H9 (cell line): ENCODE measurements at regions not wholly inside any gene's neighbourhood (a gene's known extent, or its start where the extent isn't known, plus 50 kb on each side); places are given as distances from the start of the nearest gene placed in this dataset.

ENCODE experiments used
- DNase-seq: peaks from one replicate; pipeline ENCODE4 v3.0.0-alpha.2; 2017
- H2AFZ ChIP-seq: one replicate; pipeline ENCODE4 v1.6.1; 2013; ENCODE audit warnings: mild to moderate bottlenecking, low read length, control low read depth, moderate library complexity
- H2AK5ac ChIP-seq: 2 replicates; pipeline ENCODE4 v1.6.1; 2013; ENCODE audit warnings: low read length, control low read depth, mixed read lengths; ENCODE audit not compliant: insufficient read length
- H2BK120ac ChIP-seq: one replicate; pipeline ENCODE4 v1.6.1; 2013; ENCODE audit warnings: low read depth, mild to moderate bottlenecking, low read length, control low read depth, inconsistent platforms; ENCODE audit not compliant: poor library complexity, severe bottlenecking
- H2BK12ac ChIP-seq: 2 replicates; pipeline ENCODE4 v1.6.1; 2013; ENCODE audit warnings: low read length, control low read depth, mixed read lengths, low read depth; ENCODE audit not compliant: insufficient read length
- H2BK15ac ChIP-seq: 2 replicates; pipeline ENCODE4 v1.6.1; 2013; ENCODE audit warnings: low read depth, low read length, control low read depth
- H2BK20ac ChIP-seq: one replicate; pipeline ENCODE4 v1.6.1; 2013; ENCODE audit warnings: low read depth, mild to moderate bottlenecking, low read length, control low read depth, inconsistent platforms; ENCODE audit not compliant: poor library complexity, severe bottlenecking
- H2BK5ac ChIP-seq: 2 replicates; pipeline ENCODE4 v1.6.1; 2013; ENCODE audit warnings: low read length, control low read depth, mixed read lengths; ENCODE audit not compliant: insufficient read length
- H3K14ac ChIP-seq: 2 replicates; pipeline ENCODE4 v1.6.1; 2013; ENCODE audit warnings: low read length, control low read depth; ENCODE audit not compliant: insufficient read depth
- H3K18ac ChIP-seq: 2 replicates; pipeline ENCODE4 v1.6.1; 2013; ENCODE audit warnings: low read depth, mild to moderate bottlenecking, mixed read lengths, low read length, control low read depth; ENCODE audit not compliant: insufficient read length
- H3K23ac ChIP-seq: 2 replicates; pipeline ENCODE4 v1.6.1; 2013; ENCODE audit warnings: low read length, control low read depth, mixed read lengths, low read depth; ENCODE audit not compliant: insufficient read length
- H3K23me2 ChIP-seq: 2 replicates; pipeline ENCODE4 v1.6.1; 2013; ENCODE audit warnings: low read depth, mild to moderate bottlenecking, mixed read lengths, low read length, control low read depth; ENCODE audit not compliant: insufficient read length, poor library complexity, severe bottlenecking
- H3K27ac ChIP-seq: 2 replicates; pipeline ENCODE4 v1.5.1; 2013; ENCODE audit warnings: low read length, control low read depth, mixed read lengths, low read depth; ENCODE audit not compliant: insufficient read length
- H3K27me3 ChIP-seq: 2 replicates; pipeline ENCODE4 v1.6.1; 2013; ENCODE audit warnings: low read length, control low read depth, inconsistent platforms; ENCODE audit not compliant: insufficient read depth
- H3K4ac ChIP-seq: 2 replicates; pipeline ENCODE4 v1.6.1; 2013; ENCODE audit warnings: low read depth, mild to moderate bottlenecking, control low read depth, inconsistent platforms, low read length, moderate library complexity
- H3K4me1 ChIP-seq: 2 replicates; pipeline ENCODE4 v1.6.1; 2013; ENCODE audit warnings: low read length, control low read depth, inconsistent platforms; ENCODE audit not compliant: insufficient read depth
- H3K4me2 ChIP-seq: 2 replicates; pipeline ENCODE4 v1.6.1; 2013; ENCODE audit warnings: low read length, control low read depth, mixed read lengths; ENCODE audit not compliant: insufficient read length, insufficient read depth
- H3K56ac ChIP-seq: 2 replicates; pipeline ENCODE4 v1.6.1; 2013; ENCODE audit warnings: low read depth, mild to moderate bottlenecking, mixed read lengths, low read length, control low read depth; ENCODE audit not compliant: insufficient read length
- H3K79me1 ChIP-seq: 2 replicates; pipeline ENCODE4 v1.6.1; 2013; ENCODE audit warnings: low read depth, mild to moderate bottlenecking, moderate library complexity, low read length, control low read depth, inconsistent platforms; ENCODE audit not compliant: insufficient read depth, poor library complexity, severe bottlenecking
- H3K79me2 ChIP-seq: 2 replicates; pipeline ENCODE4 v1.6.1; 2013; ENCODE audit warnings: low read length, control low read depth, inconsistent platforms; ENCODE audit not compliant: insufficient read depth
- H3K9ac ChIP-seq: 2 replicates; pipeline ENCODE4 v1.6.1; 2013; ENCODE audit warnings: low read length, control low read depth, mixed read lengths; ENCODE audit not compliant: insufficient read length; ENCODE audit errors: extremely low read depth
- H3K9me3 ChIP-seq: one replicate; pipeline ENCODE4 v1.6.1; 2013; ENCODE audit warnings: low read depth, low read length, inconsistent platforms; ENCODE audit not compliant: control insufficient read depth
- H3T11ph ChIP-seq: one replicate; pipeline ENCODE4 v1.6.1; 2013; ENCODE audit warnings: mild to moderate bottlenecking, low read length, control low read depth, inconsistent platforms
- H4K20me1 ChIP-seq: one replicate; pipeline ENCODE4 v1.6.1; 2013; ENCODE audit not compliant: control insufficient read depth, insufficient read length, insufficient read depth
- H4K5ac ChIP-seq: 2 replicates; pipeline ENCODE4 v1.6.1; 2013; ENCODE audit warnings: low read depth, mild to moderate bottlenecking, mixed read lengths, low read length, control low read depth; ENCODE audit not compliant: insufficient read length
- H4K8ac ChIP-seq: replicated peaks from 2 replicates; pipeline ENCODE4 v1.6.1; 2013; ENCODE audit warnings: low read length, control low read depth, mixed read lengths, low read depth; ENCODE audit not compliant: insufficient read length
- H4K91ac ChIP-seq: 2 replicates; pipeline ENCODE4 v1.6.1; 2013; ENCODE audit warnings: low read depth, mild to moderate bottlenecking, moderate library complexity, mixed read lengths, low read length, control low read depth; ENCODE audit not compliant: insufficient read length
- H3K27ac Mint-ChIP-seq, 3 experiments: 2 replicates in 2 of 3; 3 replicates in 1 of 3; pipeline ENCODE4 v1.8.0; 2020 to 2021; ENCODE audit warnings: mixed read lengths in 3 of 3, mild to moderate bottlenecking in 1 of 3, moderate library complexity in 1 of 3
- H3K27me3 Mint-ChIP-seq: 2 replicates; pipeline ENCODE4 v1.8.0; 2021; ENCODE audit warnings: low read depth, mild to moderate bottlenecking, moderate library complexity, mixed read lengths
- H3K36me3 Mint-ChIP-seq, 3 experiments: 2 replicates in 2 of 3; 3 replicates in 1 of 3; pipeline ENCODE4 v1.8.0; 2020 to 2021; ENCODE audit warnings: low read depth in 3 of 3, mixed read lengths in 3 of 3; ENCODE audit not compliant: insufficient read depth in 1 of 3
- H3K4me1 Mint-ChIP-seq, 2 experiments: 2 replicates each; pipeline ENCODE4 v1.8.0; 2020; ENCODE audit warnings: mixed read lengths in 2 of 2
- H3K4me3 Mint-ChIP-seq, 2 experiments: 2 replicates in 1 of 2; 3 replicates in 1 of 2; pipeline ENCODE4 v1.8.0; 2020 to 2021; ENCODE audit warnings: mild to moderate bottlenecking in 2 of 2, mixed read lengths in 2 of 2, moderate library complexity in 1 of 2
- H3K9me3 Mint-ChIP-seq, 2 experiments: 2 replicates in 1 of 2; 3 replicates in 1 of 2; pipeline ENCODE4 v1.8.0; 2020; ENCODE audit warnings: mild to moderate bottlenecking in 2 of 2, mixed read lengths in 2 of 2, moderate library complexity in 1 of 2
- CTCF ChIP-seq: fragments of 200-600 bp; sonication (generic); conservative IDR thresholded peaks from 3 replicates; pipeline ENCODE4 v1.8.0; 2021; ENCODE audit warnings: antibody characterized with exemption, mild to moderate bottlenecking
- WGBS: extraction: QIAGEN DNeasy Blood & Tissue Kit; methylation state at CpG from one replicate; pipeline ENCODE4 v1.1.7; 2013; ENCODE audit warnings: missing lambda C conversion rate, low lambda C conversion rate, mixed read lengths; ENCODE audit not compliant: insufficient read length; ENCODE audit errors: extremely low coverage; 5-methylcytosine and 5-hydroxymethylcytosine counted together

- no peaks in the 10 kb centered on the region for H3K4me1 ChIP-seq
- no peak for DNase-seq
- no peaks in the 10 kb centered on the region for H3K9me3 ChIP-seq
- H3K27ac ChIP-seq, result no peak overlapping the region
- H2BK15ac ChIP-seq, result no peak overlapping the region
- no peak overlapping the region for H4K8ac ChIP-seq
- H3K18ac ChIP-seq, result no peak overlapping the region
- H4K5ac ChIP-seq, result no peak overlapping the region
- no peak overlapping the region for H2AFZ ChIP-seq
- no peak overlapping the region for H3K9ac ChIP-seq
- H3T11ph ChIP-seq, result no peak overlapping the region
- no peaks in the 10 kb centered on the region for H4K20me1 ChIP-seq
- no peak overlapping the region for H2BK120ac ChIP-seq
- H3K14ac ChIP-seq, result no peak overlapping the region
- peaks cover 8 to 44% (median 27%) of the 10 kb centered on the region in 3 experiments for H3K36me3 Mint-ChIP-seq
- no peak overlapping the region for H3K4ac ChIP-seq
- H2BK20ac ChIP-seq, result no peak overlapping the region
- no peak overlapping the region for H3K56ac ChIP-seq
- H3K27ac Mint-ChIP-seq, result no peak overlapping the region
- no peak overlapping the region for H2AK5ac ChIP-seq
- no peak overlapping the region for H3K23ac ChIP-seq
- TF ChIP-seq CTCF, result no peak
- no peak overlapping the region for H3K4me3 Mint-ChIP-seq
- no peaks in the 10 kb centered on the region for H3K79me2 ChIP-seq
- no peak overlapping the region for H3K4me2 ChIP-seq
- H3K4me1 Mint-ChIP-seq, result no peaks in the 10 kb centered on the region
- H4K91ac ChIP-seq, result no peak overlapping the region
- no CpG with 5 or more reads among the region's 1 CpG for WGBS
- H3K23me2 ChIP-seq, result no peaks in the 10 kb centered on the region
- H3K27me3 ChIP-seq, result no peaks in the 10 kb centered on the region
- no peaks in the 10 kb centered on the region for H3K79me1 ChIP-seq
- H3K9me3 Mint-ChIP-seq, result peaks cover 47 to 48% of the 10 kb centered on the region in 2 experiments
- H2BK5ac ChIP-seq, result no peak overlapping the region
- H2BK12ac ChIP-seq, result no peak overlapping the region
- no peaks in the 10 kb centered on the region for H3K27me3 Mint-ChIP-seq
Measured at GRCh38 chr3:107172411-107172810, 204.8 kb upstream of the CCDC54 start.
